HG03460 (cell line): ENCODE measurements at regions not wholly inside any gene's neighbourhood (a gene's known extent, or its start where the extent isn't known, plus 50 kb on each side); places are given as distances from the start of the nearest gene placed in this dataset.

Experiments
- ATAC-seq: cut with Tn5 transposase; IDR thresholded peaks from one replicate; pipeline ENCODE4 v1.9.1; 2021; ENCODE audit not compliant: unreplicated experiment

DNA sequence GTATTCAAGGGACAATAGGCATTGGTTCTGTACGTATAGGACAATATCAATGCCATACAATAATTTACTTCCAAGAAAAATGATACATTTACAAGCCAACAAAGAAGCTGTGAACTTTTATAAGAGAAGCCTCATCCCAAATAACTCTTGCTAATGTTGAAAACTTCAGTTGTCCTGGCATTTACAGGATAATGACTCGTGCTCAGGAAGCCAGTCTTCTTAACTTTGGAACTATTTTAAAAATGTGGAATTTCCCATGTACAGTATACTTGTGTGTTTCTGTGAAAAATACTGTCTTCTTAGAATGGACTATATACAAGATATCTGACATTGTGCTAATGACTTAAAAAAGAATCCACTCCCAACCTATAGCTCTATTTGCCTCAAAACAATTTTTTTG lies 1479.3 kb upstream of the CDH9 start:
- no peak for ATAC-seq

DNA sequence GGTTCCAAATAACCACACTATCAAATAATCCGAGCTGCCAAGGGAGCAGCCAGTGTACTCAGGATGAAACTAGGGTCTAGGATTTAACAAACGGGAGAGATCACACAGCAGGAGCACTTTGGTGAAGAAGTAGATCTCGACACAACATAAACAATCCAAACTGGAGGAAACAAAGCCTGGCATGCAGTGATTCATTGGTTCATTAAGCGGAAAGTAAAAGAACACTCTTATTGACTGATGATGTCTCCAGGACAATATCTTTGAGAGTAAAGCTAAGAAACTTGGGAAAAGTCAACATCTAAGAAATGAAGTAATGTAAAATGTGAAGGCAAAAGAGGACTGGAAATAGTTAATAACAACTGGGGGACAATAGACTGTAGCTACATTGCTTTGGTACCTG lies 1478.3 kb upstream of the CDH9 start:
- ATAC-seq = no peak

DNA sequence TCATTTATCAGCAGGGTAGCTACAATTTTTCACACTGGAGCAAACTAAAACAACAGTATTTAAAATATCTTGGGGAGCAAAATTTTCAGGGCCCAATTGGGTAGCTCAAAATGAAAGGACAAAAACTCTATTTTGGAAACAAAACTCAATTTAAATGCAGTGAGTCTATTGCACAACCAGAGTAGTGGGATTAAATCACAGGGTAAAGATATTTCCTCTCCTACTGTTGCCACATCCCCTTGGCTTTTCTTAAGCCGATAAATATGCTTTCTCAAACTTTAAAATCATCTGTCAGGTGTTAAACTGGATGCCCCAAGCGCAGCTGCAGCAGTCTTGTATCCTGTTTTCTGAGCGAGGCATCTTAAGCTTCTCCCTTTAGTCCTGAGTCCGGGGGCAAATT lies 1474.3 kb upstream of the CDH9 start:
- no peak for ATAC-seq

DNA sequence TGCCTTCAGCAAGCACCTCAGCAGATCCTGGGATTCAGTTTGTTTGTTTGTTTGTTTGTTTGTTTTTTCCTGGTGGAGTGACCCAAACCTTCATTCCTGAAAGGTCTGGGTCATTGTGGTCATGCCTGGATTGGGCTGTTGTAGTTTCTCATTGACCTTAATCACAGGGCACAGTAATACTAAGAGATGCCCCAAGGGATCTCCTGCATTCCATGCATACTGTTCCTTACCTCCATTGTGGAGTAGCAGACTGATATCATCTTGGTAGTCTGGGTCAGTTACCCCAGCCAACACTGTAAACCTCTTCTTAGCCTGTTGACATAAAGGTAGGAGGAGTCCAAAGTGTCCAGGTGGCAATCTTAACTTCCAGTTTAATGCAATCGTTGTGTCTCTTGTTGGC lies 1466.7 kb upstream of the CDH9 start:
- ATAC-seq = no peak

DNA sequence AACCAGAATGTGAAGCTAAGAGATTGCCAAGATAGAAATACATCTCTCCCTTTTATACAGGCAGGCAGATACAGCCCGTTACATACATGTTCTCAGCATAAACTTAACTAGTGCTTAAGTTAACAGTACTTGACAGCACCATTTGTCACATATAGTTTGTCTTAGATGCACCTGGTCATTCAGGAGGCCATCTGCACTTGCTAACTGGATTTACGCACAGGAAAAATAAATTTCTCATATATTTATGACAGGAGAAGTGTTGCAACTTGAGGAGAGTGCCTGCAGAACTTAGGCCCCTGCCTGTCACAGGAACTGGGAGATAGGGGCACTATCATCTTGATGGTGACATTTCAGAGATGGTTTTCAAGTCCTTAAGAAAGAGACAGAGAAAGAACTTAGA lies 1462.1 kb upstream of the CDH9 start:
- no peak for ATAC-seq

DNA sequence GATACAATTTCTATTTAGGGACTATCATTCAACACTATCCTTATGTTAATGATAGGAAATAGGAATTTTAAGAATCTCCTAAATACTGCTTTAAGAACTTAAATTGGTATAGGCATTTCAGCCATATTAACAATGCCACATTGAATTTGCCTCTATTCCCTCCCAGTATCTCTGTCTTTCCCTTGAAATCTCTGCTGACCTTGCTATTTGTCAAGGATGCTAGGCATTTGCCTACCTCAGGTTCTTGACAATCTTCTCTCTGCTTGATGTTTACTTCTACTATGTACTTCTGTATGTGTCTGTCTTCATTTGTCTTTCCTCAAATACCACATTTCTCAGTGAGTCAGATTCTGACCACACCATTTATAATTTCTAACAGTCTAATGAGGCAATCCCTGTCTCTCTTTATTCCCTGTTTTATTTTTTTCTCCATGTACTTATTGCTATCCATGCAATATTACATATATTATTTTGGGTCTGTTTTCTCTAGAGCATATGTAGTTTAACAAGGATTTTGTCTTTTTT lies 1461.4 kb upstream of the CDH9 start:
- no peak for ATAC-seq

DNA sequence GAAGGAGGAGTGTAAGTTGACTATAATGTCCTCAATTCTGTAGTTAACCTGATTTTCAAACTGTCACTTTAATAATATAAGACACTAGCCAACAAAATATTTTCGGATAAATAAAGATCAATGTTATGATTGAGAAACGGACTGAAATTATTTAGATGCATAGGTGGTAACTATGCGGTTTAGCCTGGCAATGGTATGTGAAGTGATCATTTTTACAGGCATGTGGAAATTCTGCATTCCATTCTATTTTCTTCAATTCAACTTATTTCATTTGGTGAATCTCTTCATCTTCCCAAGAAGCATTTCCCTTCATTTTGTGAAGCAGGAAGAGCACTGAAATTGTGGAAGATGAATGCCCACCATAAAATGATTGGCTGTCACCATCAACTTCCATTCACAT lies 1457.5 kb upstream of the CDH9 start:
- no peak for ATAC-seq

DNA sequence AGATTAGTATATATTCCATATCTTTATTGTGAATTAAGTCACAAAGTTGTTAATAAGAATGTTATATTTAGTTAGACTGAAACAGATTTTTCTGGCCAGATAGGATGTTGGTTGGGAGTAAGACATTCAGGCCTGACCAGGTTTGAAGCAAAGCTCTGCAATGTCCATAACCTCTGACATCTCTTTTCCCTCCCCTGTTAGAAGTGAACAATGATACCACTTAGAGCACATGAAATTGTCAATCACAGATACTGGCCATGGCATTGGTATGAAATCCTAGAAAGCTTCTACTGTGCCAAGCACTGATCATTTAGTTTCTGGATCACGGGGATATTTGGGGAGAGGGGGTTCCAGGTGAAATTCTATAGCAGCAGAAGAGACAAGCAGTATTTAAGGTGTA lies 1455.1 kb upstream of the CDH9 start:
- no peak for ATAC-seq

DNA sequence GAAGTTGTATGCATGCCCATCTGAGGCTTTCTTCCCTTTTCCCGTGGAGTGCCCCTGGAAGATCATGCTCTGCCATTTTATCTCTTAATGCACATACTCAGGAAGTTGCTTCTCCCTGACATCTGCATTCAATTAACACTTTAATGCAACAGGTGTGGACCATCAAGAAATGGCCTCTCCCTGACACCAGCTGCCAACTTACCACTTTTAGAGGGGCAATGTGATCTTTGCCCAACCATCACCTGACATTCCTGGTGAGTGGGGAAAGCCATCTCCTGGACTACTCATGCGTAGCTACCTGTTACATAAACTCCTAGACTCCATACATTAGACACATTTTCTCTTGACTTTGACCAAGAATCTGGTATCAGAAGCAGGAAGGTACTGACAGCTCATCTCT lies 1450.4 kb upstream of the CDH9 start:
- ATAC-seq = no peak

DNA sequence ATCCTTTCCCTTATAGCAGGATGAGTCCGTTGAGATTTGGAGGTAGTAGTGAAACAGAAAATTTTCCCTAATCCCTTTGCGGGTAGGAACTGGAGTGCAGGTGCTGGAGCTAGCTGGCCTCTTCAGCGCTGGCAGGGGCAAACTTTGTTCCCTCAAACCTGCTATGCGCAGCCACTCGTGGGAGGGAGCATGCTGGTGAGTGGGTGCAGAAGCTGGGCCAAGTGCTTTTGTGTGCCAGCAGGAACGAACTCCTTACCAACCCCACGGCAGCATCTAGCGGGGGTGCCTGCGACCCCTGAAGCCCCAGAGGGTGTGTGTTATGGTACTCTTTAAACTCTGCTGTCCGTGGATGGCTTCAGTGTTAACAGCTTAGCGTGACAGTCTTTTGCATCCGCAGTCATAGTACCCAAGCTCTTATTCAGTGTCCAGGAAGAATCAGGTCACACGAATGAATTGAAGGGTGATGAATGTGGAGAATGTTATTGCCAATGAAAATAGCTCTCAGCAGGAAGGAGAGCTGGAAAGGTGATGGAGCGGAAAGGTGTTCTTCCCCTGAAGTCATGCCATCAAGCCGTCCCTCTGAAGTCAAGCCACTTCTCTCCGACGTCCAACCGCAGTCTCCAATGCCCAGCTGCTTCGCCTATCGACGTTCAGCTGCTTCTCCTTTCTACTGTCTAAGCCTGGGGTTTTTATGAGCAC lies 1445.1 kb upstream of the CDH9 start:
- ATAC-seq = no peak

DNA sequence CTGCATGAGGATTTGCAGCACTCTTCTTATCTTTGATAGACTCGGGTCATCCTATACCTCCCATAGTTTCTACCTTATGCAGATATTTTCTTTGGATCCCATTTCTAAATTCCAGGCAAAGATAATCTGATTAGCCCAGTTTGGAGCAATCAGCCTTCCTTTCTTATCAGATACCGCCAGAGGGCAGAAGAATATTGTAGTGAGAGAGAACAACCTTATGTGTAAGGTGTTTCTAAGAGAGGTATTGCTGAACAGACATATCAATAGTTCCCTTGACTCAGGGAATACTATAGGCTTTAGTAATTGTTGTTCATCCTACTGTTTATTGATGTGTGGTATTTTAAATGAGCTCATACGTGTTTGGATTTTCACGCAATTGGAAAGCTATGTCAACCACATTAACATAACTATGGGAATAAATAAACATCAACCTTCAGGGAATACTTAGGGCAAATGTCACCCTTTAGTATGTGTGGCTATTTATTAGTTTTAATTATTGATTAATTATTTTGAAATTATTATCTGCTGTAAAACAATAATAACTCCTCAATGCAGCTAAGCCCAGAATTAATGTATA lies 1435.2 kb upstream of the CDH9 start:
- no peak for ATAC-seq

DNA sequence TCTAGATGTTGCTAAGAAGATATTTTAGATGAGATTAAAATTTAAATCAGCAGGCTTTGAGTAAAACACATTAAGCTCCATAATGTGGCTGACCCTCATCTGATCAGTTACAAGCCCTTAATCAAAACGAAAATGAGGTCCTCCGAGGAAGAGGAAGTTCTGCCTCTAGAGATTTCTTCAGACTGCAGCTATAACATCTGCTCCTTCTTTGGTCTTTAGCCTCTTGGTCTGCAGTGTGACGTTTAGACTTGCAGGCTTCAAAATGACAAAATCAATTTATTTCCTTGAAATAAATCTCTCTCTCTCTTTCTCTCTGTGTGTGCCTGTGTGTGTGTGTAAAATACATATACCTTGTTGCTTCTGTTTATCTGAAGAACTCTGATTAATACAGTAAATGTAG lies 1429.8 kb upstream of the CDH9 start:
- ATAC-seq = no peak

DNA sequence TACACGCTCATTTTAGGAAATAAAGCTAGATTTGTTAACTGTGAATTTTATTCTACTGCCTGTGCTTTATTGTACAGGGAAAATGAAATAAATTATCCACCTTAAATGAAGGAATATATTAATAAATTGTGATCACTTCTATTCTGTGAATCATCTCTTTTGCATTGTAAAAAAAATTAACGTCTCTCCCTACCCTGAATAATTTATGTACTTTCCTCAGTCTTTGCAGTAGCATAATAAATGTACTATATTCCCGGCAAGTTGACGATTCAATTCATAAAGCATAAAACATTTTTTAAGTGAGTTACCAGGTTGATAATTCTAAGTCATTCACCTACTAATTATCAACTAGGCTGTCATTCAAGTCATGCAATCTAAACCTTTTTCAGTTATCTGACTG lies 1425.3 kb upstream of the CDH9 start:
- ATAC-seq = no peak

DNA sequence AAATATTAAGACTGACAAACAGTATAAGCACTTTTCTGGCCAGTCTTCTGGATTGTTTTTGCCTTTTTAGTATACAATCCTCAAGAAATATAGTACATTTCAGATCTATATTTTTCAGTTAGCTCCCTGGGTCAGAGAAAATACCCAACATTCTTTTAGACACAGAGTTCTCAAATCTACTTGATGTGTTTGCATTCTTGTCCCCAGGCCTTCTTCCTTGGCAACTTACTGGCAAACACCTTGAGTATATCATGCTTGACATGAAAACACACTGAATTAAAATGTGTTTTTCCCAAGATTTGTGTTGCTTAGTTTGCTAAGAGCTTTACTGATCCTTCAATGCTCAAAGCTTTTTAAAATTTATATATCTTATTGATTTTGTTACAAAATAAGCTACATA lies 1413.1 kb upstream of the CDH9 start:
- no peak for ATAC-seq

DNA sequence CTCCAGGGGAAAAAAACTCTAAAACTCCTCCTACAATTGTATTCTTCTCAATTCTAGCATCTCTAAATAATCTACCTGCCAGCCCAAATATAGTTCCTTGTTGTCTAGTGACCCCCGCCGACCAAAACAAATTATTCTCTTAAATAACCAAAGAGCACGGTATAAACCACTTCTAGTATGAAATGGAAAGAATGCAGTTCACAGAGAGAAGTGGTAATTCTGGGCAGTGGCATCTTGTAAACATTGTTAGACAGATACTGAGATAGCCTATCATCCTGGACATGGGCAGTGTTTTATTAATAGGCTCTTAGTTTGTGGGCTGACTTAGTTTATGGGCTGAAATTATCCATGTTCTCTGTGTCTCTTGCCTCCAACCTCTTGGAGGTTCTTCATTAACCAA lies 1412.6 kb upstream of the CDH9 start:
- no peak for ATAC-seq

DNA sequence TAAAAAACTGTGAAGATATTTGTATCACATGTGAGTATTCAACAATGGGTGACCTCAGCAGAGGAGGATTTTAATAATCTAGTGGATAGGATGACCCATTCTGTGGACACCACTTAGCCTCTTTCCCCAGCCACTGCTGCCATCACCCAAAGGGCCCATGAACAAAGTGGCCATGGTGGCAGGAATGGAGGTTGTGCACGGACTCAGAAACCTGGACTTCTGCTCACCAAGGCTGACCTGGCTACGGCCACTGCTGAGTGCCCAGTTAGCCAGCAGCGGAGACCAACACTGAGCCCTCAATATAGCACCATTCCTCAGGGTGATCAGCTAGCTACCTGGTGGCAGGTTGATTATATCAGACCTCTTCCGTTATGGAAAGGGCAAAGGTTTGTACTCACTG lies 1410.4 kb upstream of the CDH9 start:
- ATAC-seq = no peak

DNA sequence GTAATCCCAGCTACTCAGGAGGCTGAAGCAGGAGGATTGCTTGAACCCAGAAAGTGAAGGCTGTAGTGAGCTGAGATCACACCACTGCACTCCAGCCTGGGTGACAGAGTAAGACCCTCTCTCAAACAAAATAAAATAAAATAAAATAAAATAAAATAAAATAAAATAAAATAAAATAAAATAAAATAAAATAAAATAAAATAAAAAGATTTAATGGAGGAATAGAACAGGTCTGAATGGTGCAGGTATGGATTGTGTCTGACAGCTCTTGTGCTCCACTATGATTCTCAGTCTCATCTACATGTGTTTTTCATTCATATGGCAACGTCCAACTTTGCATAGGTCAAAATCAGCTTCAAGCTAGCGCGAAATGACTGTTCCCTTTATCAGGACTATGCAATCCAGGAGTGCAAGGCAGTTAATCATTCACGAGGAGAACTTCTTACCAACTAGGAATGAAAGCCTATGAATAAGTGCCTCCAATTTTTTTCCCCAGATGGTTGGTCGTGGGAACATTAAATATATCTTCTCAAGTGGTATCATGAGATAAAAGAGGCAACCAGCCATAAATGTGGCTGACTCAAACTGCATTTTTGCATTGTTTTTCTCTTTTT lies 1392.3 kb upstream of the CDH9 start:
- ATAC-seq = no peak

DNA sequence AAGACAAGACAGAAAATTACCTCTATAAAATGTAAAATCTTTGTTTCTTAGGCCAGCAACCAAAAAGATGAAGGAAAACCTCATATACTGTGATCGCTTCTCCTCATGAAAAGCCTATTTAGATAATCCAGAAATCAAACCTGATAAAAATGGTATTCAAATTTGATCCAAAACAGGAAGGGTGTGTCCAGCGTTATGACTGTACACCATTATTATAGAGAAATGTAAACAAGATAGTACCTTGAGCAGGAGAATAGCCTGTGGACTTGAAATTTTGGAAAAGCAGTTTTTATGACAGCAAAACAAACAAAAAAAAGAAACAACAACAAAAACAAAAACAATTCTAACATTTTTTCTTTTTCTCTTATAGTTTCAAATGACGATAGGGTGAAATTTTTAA lies 1382.8 kb upstream of the CDH9 start:
- no peak for ATAC-seq

DNA sequence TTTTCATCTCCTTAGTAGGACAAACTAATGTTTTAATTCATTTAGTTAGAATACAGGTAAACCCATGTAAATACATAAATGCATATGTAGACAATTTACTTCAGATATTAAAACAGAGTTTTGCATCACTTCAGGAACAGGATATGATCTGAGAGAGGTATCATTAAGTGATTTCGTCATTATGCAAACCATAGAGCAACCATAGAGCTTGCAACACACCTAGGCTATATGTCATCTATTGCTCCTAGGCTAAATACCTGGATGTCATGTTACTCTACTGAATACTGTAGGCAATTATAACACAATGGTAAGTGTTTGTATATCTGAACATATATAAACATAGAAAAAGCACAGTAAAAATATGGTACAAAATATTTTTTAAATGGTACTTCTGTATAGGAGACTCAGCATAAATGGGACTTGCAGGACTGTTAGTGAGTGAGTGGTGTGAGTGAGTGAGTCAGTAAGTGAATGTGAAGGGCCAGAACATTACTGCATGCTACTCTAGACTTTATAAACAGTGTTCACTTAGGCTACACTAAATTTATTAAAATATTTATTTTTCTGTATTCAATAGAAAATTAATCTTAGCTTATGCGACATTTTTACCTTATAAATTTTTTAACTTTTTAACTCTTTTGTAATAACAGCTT lies 1377.5 kb upstream of the CDH9 start:
- ATAC-seq = no peak

DNA sequence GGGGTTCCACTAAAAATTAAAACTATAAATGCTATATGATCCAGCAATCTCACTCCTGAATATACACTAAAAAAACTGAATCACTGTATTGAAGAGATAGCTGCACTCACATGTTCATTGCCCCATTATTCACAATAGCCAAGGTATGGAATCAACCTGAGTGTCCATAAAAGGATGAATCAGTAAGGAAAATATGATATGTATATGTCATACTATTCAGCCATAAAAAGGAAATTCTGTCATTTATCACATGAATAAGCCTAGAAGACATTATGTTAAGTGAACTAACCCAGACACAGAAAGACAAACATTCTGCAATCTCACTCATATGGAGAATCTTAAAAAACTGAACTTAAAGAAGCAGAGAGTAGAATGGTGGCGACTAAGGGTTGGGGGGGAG lies 1376.2 kb upstream of the CDH9 start:
- ATAC-seq = no peak

DNA sequence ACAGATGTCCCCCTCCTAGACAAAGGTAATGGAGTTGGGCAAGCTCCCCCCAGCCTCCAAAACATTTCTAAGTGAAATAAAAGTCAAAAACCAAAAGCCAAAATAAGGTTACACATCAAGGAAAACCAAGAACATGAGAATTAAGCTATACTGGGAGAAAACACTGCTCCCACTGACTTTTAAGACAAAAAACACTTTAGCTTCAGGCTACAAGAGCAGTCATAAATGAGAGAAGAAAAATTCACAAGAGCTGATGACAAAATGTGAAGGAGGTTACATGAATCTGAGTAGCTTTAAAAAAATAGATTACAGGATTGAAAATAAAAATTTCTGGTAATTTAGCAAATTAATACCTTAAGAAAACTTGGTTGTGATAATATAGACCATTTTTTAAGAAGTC lies 1370.3 kb upstream of the CDH9 start:
- ATAC-seq = no peak

DNA sequence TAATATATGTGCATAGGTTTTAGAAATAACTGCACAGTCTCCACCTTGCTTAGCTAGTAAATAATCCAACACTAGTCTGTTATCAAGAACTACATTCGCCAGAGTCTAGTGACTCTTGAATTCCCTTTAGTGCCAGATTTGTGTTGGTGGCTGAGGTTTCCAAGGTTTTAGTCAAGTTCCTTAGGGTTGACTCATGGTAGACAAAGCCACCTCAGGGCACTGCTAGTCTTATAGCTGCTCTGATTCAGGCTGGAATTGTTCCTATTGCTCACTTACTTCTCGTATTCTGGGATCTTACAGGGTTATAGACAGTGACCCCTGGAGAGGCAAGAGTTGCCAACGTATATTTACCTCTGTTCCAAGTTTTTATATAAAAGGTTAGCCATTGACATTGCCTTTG lies 1369.8 kb upstream of the CDH9 start:
- no peak for ATAC-seq
